ENCODE measurements at regions not wholly inside any gene's neighbourhood (a gene's known extent, or its start where the extent isn't known, plus 50 kb on each side); places are given as distances from the start of the nearest gene placed in this dataset.

DNA sequence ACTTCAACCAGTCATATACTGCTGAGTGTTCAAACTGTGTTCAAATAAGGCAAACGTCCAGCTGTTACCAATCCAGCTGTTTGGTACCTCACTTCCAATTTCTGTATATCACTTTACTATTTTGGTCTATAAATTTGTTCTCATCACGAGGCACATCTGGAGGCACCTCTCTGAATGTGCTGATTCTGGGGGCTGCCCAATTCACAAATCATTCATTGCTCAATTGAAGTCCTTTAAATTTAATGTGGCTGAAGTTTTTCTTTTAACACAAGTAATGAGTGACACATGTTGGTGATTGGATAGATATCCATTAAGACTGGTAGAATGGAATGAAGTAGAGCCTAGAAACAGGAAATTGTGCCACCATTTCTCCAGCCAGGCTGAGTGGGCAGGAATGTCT is 617.0 kb upstream of the TMEM132C start:
- no peak for TF ChIP-seq GATA3 (IDR thresholded peaks at IDR 0.05; ENCODE audit: low read depth, low read length)
- TF ChIP-seq GATA2 (IDR thresholded peaks at IDR 0.05; ENCODE audit: low read depth, low read length): no peak

DNA sequence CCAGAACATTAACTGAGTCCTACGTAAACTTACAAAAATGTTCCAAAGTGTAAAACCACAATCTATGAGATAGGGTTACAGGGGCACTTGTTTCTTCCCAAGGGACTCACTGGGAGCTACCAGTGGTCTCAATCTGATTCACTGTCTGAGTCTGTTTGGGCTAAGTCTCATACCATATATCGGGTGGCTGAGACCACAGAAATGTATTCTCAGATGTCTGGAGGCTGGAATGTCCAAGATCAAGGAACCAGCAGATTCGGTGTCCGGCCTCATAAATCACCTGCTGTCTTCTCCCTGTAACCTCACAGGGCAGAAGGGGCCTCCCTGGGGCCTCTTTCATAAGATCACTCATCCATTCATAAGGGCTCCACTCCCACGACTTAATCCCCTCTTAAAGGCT is 616.3 kb upstream of the TMEM132C start:
- TF ChIP-seq GATA2 (IDR thresholded peaks at IDR 0.05; ENCODE audit: low read depth, low read length) (no peak), GATA3 (IDR thresholded peaks at IDR 0.05; ENCODE audit: low read depth, low read length) (no peak)

DNA sequence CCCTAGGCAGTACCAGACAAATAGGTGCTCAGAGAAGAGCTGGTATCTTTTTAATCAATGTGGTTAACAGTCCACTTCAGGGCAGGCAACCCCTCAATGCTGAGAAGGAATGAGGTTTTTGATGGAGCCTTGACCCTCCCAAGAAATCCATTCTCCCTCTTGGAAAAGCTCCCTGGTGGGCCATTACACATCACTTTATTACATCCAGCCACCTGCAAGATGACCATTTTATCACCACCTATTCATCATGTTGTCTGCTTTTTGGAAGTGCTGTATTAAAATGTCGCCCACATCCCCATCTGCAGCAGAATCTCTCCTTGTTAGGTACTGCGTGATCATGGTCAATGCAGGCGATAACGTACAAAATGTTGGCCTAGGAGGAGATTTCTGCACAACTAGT is 614.7 kb upstream of the TMEM132C start:
- TF ChIP-seq GATA2 (IDR thresholded peaks at IDR 0.05; ENCODE audit: low read depth, low read length) (no peak), GATA3 (IDR thresholded peaks at IDR 0.05; ENCODE audit: low read depth, low read length) (no peak)

DNA sequence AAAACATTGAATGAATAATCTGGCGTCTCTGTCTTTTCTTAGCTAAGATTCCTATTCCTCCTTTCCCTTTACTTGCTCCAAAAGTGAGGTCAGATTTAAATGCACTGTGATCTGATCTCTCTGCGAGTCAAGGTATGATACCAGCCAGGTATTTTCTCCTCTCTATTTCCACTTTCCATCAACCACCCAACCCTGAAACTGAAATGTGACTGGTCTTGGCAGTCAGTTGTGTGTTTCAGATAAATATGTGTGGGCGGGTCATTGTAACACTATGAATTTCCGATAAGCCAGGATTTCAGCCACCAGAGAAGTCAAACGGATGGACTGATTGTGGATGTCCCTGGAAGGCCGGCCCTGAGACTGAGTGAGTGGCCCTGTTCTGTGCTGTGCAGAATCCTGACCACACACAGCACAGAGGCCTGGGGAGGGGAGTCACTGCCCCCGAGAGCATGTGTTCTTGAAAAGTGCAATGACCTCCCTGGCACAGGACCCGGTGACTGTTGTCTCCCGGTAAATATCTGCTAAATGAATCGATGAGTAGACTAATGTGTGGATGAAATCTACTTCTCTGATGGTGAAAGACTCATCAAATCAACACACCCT is 612.5 kb upstream of the TMEM132C start:
- TF ChIP-seq GATA3 (IDR thresholded peaks at IDR 0.05; ENCODE audit: low read depth, low read length): no peak
- TF ChIP-seq GATA2 (IDR thresholded peaks at IDR 0.05; ENCODE audit: low read depth, low read length): no peak

DNA sequence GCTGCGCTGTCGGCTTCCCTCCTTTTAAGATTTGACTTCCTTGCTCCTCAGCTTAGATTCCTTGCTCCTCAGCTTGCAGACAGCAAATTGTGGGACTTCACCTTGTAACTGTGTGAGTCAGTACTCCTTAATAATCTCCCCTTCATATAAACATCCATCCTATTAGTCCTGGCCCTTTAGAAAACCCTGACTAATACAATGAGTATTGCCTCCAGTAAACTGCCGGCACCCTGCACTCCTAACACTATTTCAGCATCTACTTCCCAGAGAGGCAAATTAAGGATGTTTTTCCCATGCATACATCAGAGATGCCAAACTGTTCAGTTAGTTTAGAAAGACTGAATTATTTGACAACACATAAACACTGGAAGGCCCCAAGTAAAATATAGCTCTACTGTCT is 611.3 kb upstream of the TMEM132C start:
- TF ChIP-seq GATA3 (IDR thresholded peaks at IDR 0.05; ENCODE audit: low read depth, low read length): no peak
- TF ChIP-seq GATA2 (IDR thresholded peaks at IDR 0.05; ENCODE audit: low read depth, low read length): no peak

DNA sequence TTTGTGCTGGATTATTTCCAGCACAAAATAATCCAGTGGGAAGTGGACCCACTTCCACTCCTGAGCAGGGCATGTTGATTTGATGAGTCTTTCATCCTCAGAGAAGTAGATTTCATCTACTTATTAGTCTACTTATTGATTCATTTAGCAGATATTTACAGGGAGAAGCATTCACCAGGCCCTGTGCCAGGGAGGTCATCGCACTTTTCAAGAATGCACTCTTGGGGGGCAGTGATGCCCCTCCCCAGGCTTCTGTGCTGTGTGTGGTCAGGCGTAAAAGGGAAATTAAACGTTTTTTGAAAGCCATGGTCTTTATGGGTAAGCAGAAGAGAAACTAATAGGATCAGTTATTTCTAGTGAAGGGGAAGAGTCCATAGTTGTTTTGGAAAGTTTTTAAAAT is 610.7 kb upstream of the TMEM132C start:
- TF ChIP-seq GATA2 (IDR thresholded peaks at IDR 0.05; ENCODE audit: low read depth, low read length) (no peak), GATA3 (IDR thresholded peaks at IDR 0.05; ENCODE audit: low read depth, low read length) (no peak)

DNA sequence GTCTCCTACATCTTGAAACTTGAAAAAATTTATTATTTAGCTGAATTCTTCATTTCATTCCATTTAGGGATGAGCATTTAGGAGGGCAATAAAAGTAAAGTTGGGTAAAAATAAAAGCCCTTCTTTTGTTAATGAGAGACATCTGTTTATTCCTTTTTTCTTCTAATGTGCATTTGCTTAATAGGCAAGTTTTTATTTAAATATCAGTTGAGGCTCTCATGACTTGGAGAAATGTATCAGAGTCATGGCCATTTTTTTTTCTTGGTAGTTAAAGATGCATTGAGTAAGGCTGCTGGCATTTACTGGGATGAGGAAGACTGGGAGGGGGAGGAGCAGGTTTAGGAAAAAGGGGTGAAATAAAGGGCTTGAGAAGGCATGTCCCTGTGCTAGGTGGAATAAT is 609.9 kb upstream of the TMEM132C start:
- TF ChIP-seq GATA3 (IDR thresholded peaks at IDR 0.05; ENCODE audit: low read depth, low read length) (no peak), GATA2 (IDR thresholded peaks at IDR 0.05; ENCODE audit: low read depth, low read length) (no peak)

DNA sequence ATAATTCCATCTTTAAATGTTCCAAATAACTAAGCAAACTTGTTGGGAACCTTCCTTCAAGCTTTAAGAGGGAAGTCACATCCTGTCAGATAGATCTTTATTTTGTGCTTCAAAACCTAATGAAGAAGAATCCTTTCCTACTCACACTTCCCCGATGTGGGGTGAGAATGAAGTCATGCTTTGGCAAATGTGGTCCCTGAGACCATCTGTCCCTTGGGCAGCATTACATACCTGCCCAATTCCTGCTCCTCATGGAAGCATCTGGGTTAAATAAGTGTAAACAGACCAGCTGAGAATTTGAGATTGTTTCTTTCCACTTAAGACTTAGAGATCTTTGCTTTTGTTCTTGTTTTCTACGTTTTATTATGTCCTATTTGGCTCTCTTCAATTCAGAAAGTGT is 606.0 kb upstream of the TMEM132C start:
- no peak for TF ChIP-seq GATA3 (IDR thresholded peaks at IDR 0.05; ENCODE audit: low read depth, low read length)
- TF ChIP-seq GATA2 (IDR thresholded peaks at IDR 0.05; ENCODE audit: low read depth, low read length): no peak

DNA sequence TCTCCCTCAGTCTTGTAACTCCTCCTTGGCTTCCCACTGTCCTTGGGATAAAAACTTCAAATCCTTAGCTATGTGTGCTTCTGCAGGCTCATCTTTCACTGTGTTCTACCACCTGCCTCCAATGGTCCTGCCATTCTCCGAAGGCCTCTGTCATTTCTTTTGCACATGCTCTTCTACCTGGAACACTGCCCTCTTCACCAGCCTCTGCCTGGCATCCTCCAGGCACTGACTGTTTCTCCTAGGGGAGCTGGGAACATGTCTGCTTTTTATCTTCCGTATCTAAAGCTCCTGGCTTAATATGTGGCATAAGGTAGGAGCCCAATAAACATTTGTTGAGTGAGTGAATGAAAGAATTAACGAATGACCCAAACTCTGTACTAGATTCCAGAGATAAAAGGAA is 603.3 kb upstream of the TMEM132C start:
- no peak for TF ChIP-seq GATA2 (IDR thresholded peaks at IDR 0.05; ENCODE audit: low read depth, low read length)
- no peak for TF ChIP-seq GATA3 (IDR thresholded peaks at IDR 0.05; ENCODE audit: low read depth, low read length)

DNA sequence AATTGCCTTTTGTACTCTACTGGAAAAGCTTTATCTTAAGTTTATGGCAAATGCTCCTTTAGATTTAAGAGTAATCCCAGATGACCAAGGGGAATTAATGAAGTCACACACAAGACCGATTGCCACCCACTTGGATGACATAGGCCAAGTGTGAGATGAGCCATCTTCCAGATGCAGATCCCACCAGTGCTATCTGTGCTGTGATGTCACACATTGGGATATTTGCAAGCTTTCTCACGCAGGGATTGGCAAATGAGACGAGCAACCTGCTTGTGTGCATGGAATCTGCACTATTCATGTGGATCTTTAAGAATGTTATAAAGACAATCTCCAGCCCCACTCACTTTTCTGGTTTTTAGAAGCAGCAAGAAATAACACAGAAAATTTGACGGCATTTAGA is 602.1 kb upstream of the TMEM132C start:
- TF ChIP-seq GATA2 (IDR thresholded peaks at IDR 0.05; ENCODE audit: low read depth, low read length) (no peak), GATA3 (IDR thresholded peaks at IDR 0.05; ENCODE audit: low read depth, low read length) (no peak)

DNA sequence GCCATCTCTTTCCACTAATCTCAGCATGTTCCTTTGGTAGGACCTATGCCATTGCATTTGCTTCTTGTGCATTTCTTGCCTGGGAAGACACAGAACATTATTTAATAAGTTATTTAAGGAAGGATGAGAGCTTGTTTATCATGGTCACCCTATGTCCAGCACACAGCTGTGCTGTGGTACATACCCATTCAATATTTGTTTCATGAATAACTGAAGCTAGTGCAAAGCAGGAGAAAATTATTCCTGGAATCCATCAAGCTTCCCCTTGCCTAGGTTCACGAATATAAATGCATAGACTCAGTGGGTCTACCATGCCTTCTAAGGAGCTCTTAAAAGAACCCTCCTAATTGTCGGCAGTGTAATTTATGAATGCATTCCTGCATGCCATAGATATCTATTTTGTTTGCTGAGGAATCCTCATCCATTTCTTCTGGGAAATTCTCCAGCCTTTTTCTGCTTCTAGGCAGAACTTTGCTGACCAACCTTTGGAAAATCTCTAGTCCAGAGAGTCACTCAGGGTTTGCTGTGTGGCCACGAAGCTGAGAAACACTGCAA is 599.8 kb upstream of the TMEM132C start:
- TF ChIP-seq GATA2 (IDR thresholded peaks at IDR 0.05; ENCODE audit: low read depth, low read length) (no peak), GATA3 (IDR thresholded peaks at IDR 0.05; ENCODE audit: low read depth, low read length) (no peak)

DNA sequence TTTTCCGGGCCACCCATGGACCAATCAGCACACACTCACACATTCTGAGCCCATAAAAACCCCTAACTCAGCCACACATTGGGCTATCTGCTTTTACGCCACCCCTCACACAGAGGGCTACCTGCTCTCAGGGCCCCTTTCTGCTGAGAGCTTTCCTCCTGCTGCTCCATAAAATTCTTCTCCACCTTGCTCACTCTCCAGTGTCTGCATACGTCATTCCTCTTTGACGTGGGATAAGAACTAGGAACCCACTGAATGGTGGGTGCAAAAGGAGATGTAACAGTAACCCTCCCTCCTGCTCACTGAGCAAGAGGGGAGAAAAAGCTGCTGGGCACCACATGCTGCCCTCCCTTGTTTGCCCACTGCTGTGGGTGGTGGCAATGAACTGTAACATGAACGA is 596.7 kb upstream of the TMEM132C start:
- TF ChIP-seq GATA2 (IDR thresholded peaks at IDR 0.05; ENCODE audit: low read depth, low read length) (no peak), GATA3 (IDR thresholded peaks at IDR 0.05; ENCODE audit: low read depth, low read length) (no peak)

DNA sequence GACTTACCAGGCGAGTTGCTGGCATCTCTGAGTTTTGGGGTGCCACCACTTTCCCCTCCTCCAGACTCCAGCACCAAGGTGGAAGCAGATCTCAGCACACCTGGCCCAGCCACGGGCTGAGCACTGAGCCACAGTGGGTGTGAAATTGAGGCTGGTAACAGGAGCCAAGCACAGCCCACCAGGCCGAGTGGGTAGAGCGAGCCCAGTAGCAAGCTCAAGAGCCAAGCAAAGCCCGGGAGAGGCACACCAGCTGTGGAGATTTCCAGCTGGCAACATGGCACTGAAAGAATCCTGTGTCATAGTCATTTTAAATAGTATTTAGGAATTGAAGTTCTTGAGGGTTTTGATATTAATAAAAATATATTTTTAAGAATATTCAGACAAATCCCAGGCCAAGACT is 596.2 kb upstream of the TMEM132C start:
- TF ChIP-seq GATA2 (IDR thresholded peaks at IDR 0.05; ENCODE audit: low read depth, low read length): no peak
- no peak for TF ChIP-seq GATA3 (IDR thresholded peaks at IDR 0.05; ENCODE audit: low read depth, low read length)

DNA sequence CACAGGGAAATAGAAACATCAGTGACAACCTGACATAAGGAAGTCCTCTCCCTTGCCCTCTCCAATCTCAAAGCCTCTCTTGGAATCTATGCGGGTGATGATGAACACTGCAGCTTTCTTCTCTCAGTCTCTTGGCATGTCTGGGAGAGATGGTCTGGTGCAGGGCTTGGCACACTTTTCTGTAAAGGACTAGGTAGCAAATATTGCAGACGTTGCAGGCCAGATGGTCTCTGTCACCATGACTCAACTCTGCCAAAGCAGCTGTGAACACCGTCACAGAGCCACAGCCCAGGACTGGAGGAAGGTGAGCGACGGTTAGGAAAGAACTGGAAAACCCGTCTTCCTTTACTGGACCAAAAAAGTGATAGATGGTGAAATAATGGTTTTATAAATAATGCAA is 591.0 kb upstream of the TMEM132C start:
- TF ChIP-seq GATA3 (IDR thresholded peaks at IDR 0.05; ENCODE audit: low read depth, low read length) (no peak), GATA2 (IDR thresholded peaks at IDR 0.05; ENCODE audit: low read depth, low read length) (no peak)

DNA sequence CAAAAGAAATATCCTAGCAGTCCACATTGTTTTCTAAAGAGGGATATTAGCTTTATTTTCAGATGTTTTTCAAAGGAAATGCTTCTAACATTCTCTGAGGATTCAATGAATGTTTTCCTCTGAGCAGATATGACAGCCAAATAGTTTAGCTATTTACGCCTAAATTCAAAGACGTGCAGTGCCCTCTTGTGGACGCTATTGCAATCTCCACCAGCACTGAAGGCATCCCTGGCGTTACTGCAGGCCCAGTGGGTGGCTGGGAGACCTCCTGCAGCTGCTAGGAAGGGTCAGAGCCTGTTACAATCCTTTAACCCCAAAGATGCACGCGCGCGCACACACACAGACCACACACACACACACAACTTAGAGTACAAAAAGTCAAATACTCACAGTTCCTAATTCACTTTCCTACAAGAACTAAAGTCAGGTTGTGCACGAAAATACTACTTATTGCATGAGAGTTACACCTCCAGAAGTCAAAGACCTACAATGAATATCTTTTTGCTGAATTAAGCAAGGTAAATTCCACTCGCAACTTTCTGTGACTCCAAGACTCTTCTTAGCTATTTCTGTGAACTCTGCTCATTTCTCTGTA is 589.3 kb upstream of the TMEM132C start:
- TF ChIP-seq GATA2 (IDR thresholded peaks at IDR 0.05; ENCODE audit: low read depth, low read length) (no peak), GATA3 (IDR thresholded peaks at IDR 0.05; ENCODE audit: low read depth, low read length) (no peak)

Data from SH-SY5Y (cell line).